Mammary epithelial cell (primary cell): ENCODE measurements at regions not wholly inside any gene's neighbourhood (a gene's known extent, or its start where the extent isn't known, plus 50 kb on each side); places are given as distances from the start of the nearest gene placed in this dataset.

Source experiments
- EZH2 ChIP-seq: IDR thresholded peaks from 2 replicates; pipeline ENCODE4 v1.6.1; 2012; ENCODE audit warnings: low read length, inconsistent platforms, borderline replicate concordance
- TF ChIP-seq, protein P1 (sequence below), 2 donors: IDR thresholded peaks in 1 of 2; conservative IDR thresholded peaks in 1 of 2; 2 replicates each; pipeline ENCODE4 v1.5.1; 2011 to 2012; ENCODE audit warnings: inconsistent platforms in 2 of 2, low read length in 2 of 2, mild to moderate bottlenecking in 2 of 2, control low read depth in 1 of 2, low read depth in 1 of 2; ENCODE audit not compliant: insufficient read depth in 1 of 2; ENCODE audit errors: extremely low read depth in 1 of 2

DNA sequence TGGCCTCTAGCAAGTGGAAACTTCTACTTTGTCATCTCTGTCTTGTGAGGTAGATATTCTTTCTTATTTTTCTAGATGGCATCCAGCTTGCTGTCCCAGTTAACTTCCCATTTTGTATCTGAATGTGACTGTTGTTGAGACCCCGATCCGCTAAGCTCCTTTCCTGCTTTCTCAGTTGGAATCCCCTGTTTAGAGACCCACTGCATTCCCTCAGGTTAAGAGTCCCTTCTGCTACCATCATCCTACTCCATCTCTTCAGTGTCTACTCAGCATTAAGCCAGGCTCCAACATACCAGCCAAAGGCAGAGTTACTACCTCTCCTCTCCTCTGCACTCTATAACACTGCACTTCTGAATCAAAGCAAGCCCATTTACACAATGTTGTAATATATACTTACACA, 1300.4 kb upstream of the CHAC2 start:
- TF ChIP-seq, protein P1, sequence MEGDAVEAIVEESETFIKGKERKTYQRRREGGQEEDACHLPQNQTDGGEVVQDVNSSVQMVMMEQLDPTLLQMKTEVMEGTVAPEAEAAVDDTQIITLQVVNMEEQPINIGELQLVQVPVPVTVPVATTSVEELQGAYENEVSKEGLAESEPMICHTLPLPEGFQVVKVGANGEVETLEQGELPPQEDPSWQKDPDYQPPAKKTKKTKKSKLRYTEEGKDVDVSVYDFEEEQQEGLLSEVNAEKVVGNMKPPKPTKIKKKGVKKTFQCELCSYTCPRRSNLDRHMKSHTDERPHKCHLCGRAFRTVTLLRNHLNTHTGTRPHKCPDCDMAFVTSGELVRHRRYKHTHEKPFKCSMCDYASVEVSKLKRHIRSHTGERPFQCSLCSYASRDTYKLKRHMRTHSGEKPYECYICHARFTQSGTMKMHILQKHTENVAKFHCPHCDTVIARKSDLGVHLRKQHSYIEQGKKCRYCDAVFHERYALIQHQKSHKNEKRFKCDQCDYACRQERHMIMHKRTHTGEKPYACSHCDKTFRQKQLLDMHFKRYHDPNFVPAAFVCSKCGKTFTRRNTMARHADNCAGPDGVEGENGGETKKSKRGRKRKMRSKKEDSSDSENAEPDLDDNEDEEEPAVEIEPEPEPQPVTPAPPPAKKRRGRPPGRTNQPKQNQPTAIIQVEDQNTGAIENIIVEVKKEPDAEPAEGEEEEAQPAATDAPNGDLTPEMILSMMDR (conservative IDR thresholded peaks at IDR 0.05 in 1 of 2, IDR thresholded peaks at IDR 0.05 in 1 of 2; ENCODE audit: extremely low read depth in 1 of 2, insufficient read depth in 1 of 2, low read depth in 1 of 2, low read length in 2 of 2) = no peak
- TF ChIP-seq EZH2 = no peak
